K562 (cell line): ENCODE measurements at regions not wholly inside any gene's neighbourhood (a gene's known extent, or its start where the extent isn't known, plus 50 kb on each side); places are given as distances from the start of the nearest gene placed in this dataset.
A peak's percentile ranks its signal among the peaks of the same experiment; 100 is the strongest.

Source experiments
- ATF2 ChIP-seq: sonication (generic); formaldehyde crosslinking; IDR thresholded peaks from 2 replicates; pipeline ENCODE4 v1.8.1; 2022; ENCODE audit warnings: missing genetic modification reagents
- ATF7 ChIP-seq: fragments of 450-650 bp; IDR thresholded peaks from 2 replicates; pipeline ENCODE4 v1.7.1; 2014; ENCODE audit warnings: mild to moderate bottlenecking, moderate library complexity
- CC2D1A ChIP-seq: fragments of 450-650 bp; IDR thresholded peaks from 2 replicates; pipeline ENCODE4 v1.6.1; 2017; ENCODE audit warnings: mild to moderate bottlenecking
- FOSL1 ChIP-seq: fragments of 200-800 bp; sonication (Bioruptor generic); conservative IDR thresholded peaks from 2 replicates; pipeline ENCODE4 v1.6.1; 2016; ENCODE audit warnings: missing genetic modification characterization, missing compliant biosample characterization
- FUS ChIP-seq: fragments of 200-400 bp; formaldehyde crosslinking; optimal IDR thresholded peaks from 2 replicates; pipeline ENCODE3; 2017; ENCODE audit warnings: low read depth, low read length
- GTF2E2 ChIP-seq: fragments of 200-800 bp; sonication (Bioruptor generic); IDR thresholded peaks from 2 replicates; pipeline ENCODE4 v1.6.1; 2016; ENCODE audit warnings: missing genetic modification characterization, missing compliant biosample characterization
- MTA2 ChIP-seq: fragments of 450-650 bp; IDR thresholded peaks from 2 replicates; pipeline ENCODE4 v1.6.1; 2016; ENCODE audit warnings: low read depth
- SMARCB1 ChIP-seq: IDR thresholded peaks from 2 replicates; pipeline ENCODE4 v1.6.1; 2011; ENCODE audit warnings: improper control_type of control experiment, low read depth; ENCODE audit not compliant: insufficient read length
- VEZF1 ChIP-seq: fragments of 200-800 bp; sonication (Bioruptor generic); IDR thresholded peaks from 2 replicates; pipeline ENCODE4 v1.6.1; 2017; ENCODE audit warnings: missing genetic modification characterization, missing compliant biosample characterization
- ZBTB11 ChIP-seq, 3 experiments: fragments of 200-800 bp in 1 of 3; fragments of 250-450 bp in 1 of 3; fragments of 450-650 bp in 1 of 3; sonication (Bioruptor Pico) in 1 of 3; sonication (Bioruptor generic) in 1 of 3; formaldehyde crosslinking in 1 of 3; IDR thresholded peaks; 2 replicates each; pipeline versions ENCODE4 v1.6.1 to v1.8.0; 2016 to 2022; ENCODE audit warnings: mild to moderate bottlenecking in 2 of 3, missing genetic modification characterization in 2 of 3, missing compliant biosample characterization in 1 of 3, moderate library complexity in 1 of 3
- ZNF175 ChIP-seq: fragments of 200-800 bp; sonication (Bioruptor generic); IDR thresholded peaks from 2 replicates; pipeline ENCODE4 v1.6.1; 2016; ENCODE audit warnings: low read depth, mild to moderate bottlenecking, missing genetic modification characterization, missing compliant biosample characterization
- ZNF395 ChIP-seq: fragments of 200-800 bp; sonication (Bioruptor generic); IDR thresholded peaks from 2 replicates; pipeline ENCODE4 v1.6.1; 2017; ENCODE audit warnings: missing genetic modification characterization, missing compliant biosample characterization
- ZNF639 ChIP-seq, 2 experiments: fragments of 200-800 bp in 1 of 2; sonication (Bioruptor generic) in 1 of 2; sonication (generic) in 1 of 2; formaldehyde crosslinking in 1 of 2; IDR thresholded peaks in 1 of 2; conservative IDR thresholded peaks in 1 of 2; 2 replicates each; pipeline versions ENCODE4 v1.5.0 to v1.6.1; 2016 to 2020; ENCODE audit warnings: missing compliant biosample characterization in 1 of 2, missing genetic modification characterization in 1 of 2, missing genetic modification reagents in 1 of 2

GRCh38 chr4:14887842-14888433 is 114.3 kb upstream of the CPEB2 start (continued):
- TF ChIP-seq ZNF639 (CRISPR knock-in tag; conservative IDR thresholded peaks at IDR 0.05 in 1 of 2, IDR thresholded peaks at IDR 0.05 in 1 of 2) (peak in 1 of 2 experiments; percentile 40; a peak in 1 of 4 replicates), ZNF175 (CRISPR knock-in tag) (0 out of 2 replicates have a peak, but pooled peaks have one; percentile 28), CC2D1A (no peak), MTA2 (no peak), GTF2E2 (tag) (0 out of 2 replicates have a peak, but pooled peaks have one; percentile 69), FOSL1 (tag) (peak; percentile 44; the same call in 1 of the 2 replicates), SMARCB1 (no peak), VEZF1 (CRISPR knock-in tag) (peak; percentile 31; the same call in 1 of the 2 replicates), ZNF395 (peak; percentile 60; the same call in 1 of the 2 replicates), FUS (no peak), ZBTB11 (CRISPR knock-in tag; IDR thresholded peaks at IDR 0.05) (0 out of 6 replicates have a peak, but pooled peaks of 1 of the 3 experiments have one; percentile 39), ATF7 (no peak), ATF2 (no peak)
